ENCODE measurements at regions not wholly inside any gene's neighbourhood (a gene's known extent, or its start where the extent isn't known, plus 50 kb on each side); places are given as distances from the start of the nearest gene placed in this dataset.

DNA sequence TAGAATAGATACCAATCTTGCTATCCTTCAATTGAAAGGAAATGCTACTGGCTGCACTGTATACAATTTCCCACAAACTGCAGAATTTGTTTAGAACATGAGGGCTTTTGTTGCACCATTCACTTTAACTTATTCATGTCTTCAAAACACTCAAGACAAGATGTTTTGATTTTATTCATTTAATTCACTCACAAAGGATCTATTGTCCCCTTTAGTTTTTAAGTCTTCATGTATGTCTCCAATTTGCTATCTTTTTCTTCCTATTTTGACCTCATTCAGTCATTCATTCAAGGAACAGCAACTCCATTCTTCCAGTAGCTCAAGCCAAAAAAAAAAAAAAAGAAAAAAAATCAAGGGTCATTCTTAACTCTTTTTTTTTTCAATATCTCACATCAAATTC lies 130.6 kb upstream of the SOX21 start:
- TF ChIP-seq, protein P1, sequence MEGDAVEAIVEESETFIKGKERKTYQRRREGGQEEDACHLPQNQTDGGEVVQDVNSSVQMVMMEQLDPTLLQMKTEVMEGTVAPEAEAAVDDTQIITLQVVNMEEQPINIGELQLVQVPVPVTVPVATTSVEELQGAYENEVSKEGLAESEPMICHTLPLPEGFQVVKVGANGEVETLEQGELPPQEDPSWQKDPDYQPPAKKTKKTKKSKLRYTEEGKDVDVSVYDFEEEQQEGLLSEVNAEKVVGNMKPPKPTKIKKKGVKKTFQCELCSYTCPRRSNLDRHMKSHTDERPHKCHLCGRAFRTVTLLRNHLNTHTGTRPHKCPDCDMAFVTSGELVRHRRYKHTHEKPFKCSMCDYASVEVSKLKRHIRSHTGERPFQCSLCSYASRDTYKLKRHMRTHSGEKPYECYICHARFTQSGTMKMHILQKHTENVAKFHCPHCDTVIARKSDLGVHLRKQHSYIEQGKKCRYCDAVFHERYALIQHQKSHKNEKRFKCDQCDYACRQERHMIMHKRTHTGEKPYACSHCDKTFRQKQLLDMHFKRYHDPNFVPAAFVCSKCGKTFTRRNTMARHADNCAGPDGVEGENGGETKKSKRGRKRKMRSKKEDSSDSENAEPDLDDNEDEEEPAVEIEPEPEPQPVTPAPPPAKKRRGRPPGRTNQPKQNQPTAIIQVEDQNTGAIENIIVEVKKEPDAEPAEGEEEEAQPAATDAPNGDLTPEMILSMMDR (IDR thresholded peaks at IDR 0.05; ENCODE audit: low read depth, low read length) = no peak
- TF ChIP-seq POLR2A (IDR thresholded peaks at IDR 0.05; ENCODE audit: extremely low read depth, insufficient read length) = no peak
- TF ChIP-seq, protein P2, sequence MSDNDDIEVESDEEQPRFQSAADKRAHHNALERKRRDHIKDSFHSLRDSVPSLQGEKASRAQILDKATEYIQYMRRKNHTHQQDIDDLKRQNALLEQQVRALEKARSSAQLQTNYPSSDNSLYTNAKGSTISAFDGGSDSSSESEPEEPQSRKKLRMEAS (IDR thresholded peaks at IDR 0.05; ENCODE audit: low read depth, low read length) = no peak
